Colonic mucosa (tissue), 4 donors: ENCODE measurements at regions not wholly inside any gene's neighbourhood (a gene's known extent, or its start where the extent isn't known, plus 50 kb on each side); places are given as distances from the start of the nearest gene placed in this dataset.

Source experiments
- DNase-seq: peaks from one replicate; pipeline ENCODE4 v3.0.0-alpha.2; 2020
- H3K27ac ChIP-seq: fragments of 200-600 bp; one replicate; pipeline ENCODE4 v1.8.0; 2021
- H3K27me3 ChIP-seq: fragments of 200-600 bp; one replicate; pipeline ENCODE4 v1.8.0; 2021
- H3K36me3 ChIP-seq: fragments of 200-600 bp; one replicate; pipeline ENCODE4 v1.8.0; 2021
- H3K4me1 ChIP-seq: fragments of 200-600 bp; one replicate; pipeline ENCODE4 v1.8.0; 2021; ENCODE audit warnings: mild to moderate bottlenecking
- H3K4me3 ChIP-seq: fragments of 200-600 bp; one replicate; pipeline ENCODE4 v1.8.0; 2021
- H3K9ac ChIP-seq, 2 donors: one replicate each; pipeline ENCODE4 v1.7.0; 2013; ENCODE audit warnings: control low read depth in 2 of 2, low read depth in 2 of 2, low read length in 2 of 2
- H3K9me3 ChIP-seq: fragments of 200-600 bp; one replicate; pipeline ENCODE4 v1.8.0; 2021
- intact Hi-C: fragments of 100-400 bp; cut with DNase I; formaldehyde crosslinking; loops from one replicate; pipeline ENCODE4 v1.14.1; 2022
- TF ChIP-seq, protein P1 (sequence below): fragments of 200-600 bp; IDR thresholded peaks from one replicate; pipeline ENCODE4 v1.8.0; 2022; ENCODE audit warnings: antibody characterized with exemption, mild to moderate bottlenecking
- donor health status: healthy.
- donor health status: DM: no; HTN: no; CAD: no.
- donor health status: DM: no; HTN: no; CAD: no.

DNA sequence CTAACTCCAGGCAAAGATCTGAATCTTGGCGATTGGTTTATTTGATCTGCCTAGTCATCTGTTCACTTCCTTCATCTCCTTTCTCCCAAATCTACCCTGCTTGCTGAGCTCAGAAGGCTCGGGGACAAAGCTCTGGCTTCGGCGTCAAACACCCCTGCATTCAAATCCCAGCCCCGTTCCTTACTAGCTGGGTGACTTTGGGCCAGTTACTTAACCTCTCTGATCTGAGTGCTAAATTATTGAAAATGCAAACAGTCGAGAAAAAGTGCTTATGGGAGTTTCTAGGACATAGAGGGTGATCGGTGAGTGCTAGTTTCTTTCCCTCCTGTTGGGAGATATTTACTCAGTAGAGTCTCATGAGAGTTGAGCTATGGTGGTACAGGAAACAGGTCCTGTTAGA, 121.2 kb upstream of the RFLNA start:
- Histone ChIP-seq H3K4me1 (no peaks in the 10 kb centered on the region), H3K27me3 (no peaks in the 10 kb centered on the region), H3K9ac (no peak overlapping the region), H3K27ac (no peak overlapping the region), H3K36me3 (no peaks in the 10 kb centered on the region), H3K9me3 (no peaks in the 10 kb centered on the region), H3K4me3 (no peak overlapping the region)
- intact Hi-C loops: loop anchor here (5.0 kb wide), 1 partner anchor 119 kb away; no protein-coding TSS in a partner anchor
- TF ChIP-seq, protein P1, sequence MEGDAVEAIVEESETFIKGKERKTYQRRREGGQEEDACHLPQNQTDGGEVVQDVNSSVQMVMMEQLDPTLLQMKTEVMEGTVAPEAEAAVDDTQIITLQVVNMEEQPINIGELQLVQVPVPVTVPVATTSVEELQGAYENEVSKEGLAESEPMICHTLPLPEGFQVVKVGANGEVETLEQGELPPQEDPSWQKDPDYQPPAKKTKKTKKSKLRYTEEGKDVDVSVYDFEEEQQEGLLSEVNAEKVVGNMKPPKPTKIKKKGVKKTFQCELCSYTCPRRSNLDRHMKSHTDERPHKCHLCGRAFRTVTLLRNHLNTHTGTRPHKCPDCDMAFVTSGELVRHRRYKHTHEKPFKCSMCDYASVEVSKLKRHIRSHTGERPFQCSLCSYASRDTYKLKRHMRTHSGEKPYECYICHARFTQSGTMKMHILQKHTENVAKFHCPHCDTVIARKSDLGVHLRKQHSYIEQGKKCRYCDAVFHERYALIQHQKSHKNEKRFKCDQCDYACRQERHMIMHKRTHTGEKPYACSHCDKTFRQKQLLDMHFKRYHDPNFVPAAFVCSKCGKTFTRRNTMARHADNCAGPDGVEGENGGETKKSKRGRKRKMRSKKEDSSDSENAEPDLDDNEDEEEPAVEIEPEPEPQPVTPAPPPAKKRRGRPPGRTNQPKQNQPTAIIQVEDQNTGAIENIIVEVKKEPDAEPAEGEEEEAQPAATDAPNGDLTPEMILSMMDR: no peak
- no peak for DNase-seq

DNA sequence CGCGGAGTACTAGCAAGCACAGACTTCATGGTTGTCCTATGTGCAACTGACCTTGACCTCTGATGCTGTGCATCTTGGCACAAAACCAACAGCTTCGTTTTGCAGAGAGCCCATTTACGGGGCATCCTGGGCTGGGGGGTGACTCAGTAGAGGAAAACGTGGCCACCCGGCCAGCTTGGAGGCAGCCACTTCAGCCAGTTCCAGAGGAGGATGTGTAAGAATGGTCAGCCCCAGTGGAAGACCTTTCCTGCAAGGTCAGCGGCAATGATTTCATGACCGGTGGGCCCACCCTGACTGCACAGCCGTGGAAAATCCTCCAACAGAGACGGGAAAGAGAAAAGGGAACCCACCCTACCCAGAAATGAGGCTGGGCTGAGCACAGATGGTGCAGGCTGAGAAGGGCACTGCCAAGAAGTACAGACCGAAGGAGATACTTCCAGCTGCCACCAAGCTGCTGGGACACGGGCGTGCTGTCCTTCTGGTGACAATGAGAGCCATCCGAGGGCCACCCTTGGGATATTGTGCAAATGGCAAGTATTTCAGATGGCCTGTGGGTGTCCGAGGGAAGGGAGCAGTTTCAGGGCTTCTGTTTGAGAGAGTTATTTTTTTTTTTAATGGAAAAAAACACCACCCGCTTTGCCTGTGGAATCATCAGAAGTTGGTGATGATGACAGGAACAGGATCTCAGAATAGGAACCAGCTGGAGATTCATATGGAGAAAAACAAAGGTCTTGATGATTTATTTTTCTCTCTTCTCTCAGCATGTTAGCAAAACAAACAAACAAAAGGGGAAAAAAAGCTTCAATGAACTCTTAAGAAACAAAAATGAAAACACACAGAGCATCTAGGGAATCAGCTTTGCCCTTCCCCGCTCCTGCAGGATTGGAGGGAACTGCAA, 120.2 kb upstream of the RFLNA start:
- H3K9ac ChIP-seq: no peak overlapping the region
- intact Hi-C loops: loop anchor here (5.0 kb wide), 1 partner anchor 118 kb away; no protein-coding TSS in a partner anchor
- no peak overlapping the region for H3K4me3 ChIP-seq

DNA sequence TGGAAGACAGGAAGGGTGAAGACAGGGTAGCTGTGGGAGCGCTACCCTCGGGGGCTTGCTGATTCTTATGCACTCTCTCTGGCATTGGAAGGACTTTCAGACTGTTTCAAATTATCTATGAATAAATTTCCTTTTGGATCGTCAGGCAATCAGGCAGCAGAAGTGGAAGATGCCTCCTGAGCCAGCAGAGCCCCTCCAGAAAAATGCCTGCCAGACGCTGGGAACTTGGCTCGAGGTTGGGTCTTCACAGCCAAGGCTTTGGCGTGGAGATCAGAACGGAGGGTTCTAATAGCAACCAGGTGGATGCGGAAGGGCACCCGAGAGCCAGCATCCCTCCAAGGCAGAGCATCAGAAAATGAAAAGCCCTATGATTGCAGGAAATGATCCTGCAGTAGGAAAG, 119.2 kb upstream of the RFLNA start:
- Histone ChIP-seq H3K4me3 (no peak overlapping the region), H3K4me1 (no peaks in the 10 kb centered on the region), H3K27ac (no peak overlapping the region), H3K27me3 (no peaks in the 10 kb centered on the region), H3K9ac (no peak overlapping the region), H3K9me3 (no peaks in the 10 kb centered on the region), H3K36me3 (no peaks in the 10 kb centered on the region)
- DNase-seq: no peak
- TF ChIP-seq, protein P1: no peak
- intact Hi-C loops: no loop called here

More for the DNA sequence above, 120.2 kb upstream of the RFLNA start:
- H3K36me3 ChIP-seq: no peaks in the 10 kb centered on the region
- no peak overlapping the region for H3K27ac ChIP-seq
- H3K9me3 ChIP-seq: no peaks in the 10 kb centered on the region
- H3K27me3 ChIP-seq: no peaks in the 10 kb centered on the region
- DNase-seq: no peak
- no peaks in the 10 kb centered on the region for H3K4me1 ChIP-seq
- TF ChIP-seq, protein P1: no peak

DNA sequence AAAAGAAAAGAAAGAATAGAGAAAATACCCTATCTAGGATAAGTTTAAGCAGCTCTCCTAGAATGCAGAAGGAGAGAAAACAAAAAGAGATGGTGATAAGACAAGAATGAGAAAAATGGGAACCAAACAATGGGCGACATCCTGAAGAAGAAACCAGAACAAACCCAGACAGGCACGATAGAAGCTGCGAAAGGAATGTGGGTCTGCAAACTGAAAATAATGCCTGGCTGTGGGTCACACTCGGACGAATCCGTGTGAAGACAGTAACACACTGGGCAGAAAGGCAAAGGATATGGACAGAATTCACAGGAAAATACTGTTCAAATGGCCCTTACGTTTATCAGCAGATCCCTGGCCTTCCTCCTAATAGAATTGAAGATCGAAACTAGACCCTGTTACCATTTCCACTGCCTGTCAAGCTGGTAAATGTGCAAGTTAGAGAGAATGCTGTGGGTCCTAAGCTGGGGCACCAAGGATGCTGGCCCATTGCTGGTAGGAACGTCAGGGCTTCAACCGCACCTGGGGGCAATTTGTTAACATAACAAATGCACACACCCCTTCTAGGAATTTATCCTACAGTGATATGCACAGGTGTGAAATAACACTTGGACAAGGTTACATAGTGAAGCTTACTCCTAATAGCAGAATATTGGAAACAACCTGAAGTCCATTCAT, 117.5 kb upstream of the RFLNA start:
- no peaks in the 10 kb centered on the region for H3K4me1 ChIP-seq
- H3K27me3 ChIP-seq: no peaks in the 10 kb centered on the region
- no peak overlapping the region for H3K27ac ChIP-seq
- no peak overlapping the region for H3K9ac ChIP-seq
- no peaks in the 10 kb centered on the region for H3K36me3 ChIP-seq
- intact Hi-C loops: no loop called here
- no peak for DNase-seq
- H3K4me3 ChIP-seq: no peak overlapping the region
- TF ChIP-seq, protein P1: no peak
- H3K9me3 ChIP-seq: no peaks in the 10 kb centered on the region

DNA sequence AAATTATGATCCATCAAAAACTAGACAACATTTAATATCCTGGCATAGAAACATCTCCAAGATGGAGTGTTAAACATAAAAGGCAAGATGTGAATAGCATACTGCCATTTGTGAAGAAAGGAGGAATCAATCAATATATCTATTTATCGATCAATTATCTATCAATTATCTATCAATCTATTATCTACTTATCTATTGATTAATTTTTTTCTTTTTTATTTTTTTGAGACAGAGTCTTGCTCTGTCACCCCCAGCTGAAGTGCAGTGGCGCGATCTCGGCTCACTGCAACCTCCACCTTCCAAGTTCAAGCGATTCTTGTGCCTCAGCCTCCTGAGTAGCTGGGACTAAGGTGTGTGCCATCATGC, 117.0 kb upstream of the RFLNA start:
- Histone ChIP-seq H3K36me3 (no peaks in the 10 kb centered on the region), H3K4me3 (no peak overlapping the region), H3K4me1 (no peaks in the 10 kb centered on the region), H3K9me3 (no peaks in the 10 kb centered on the region), H3K27ac (no peak overlapping the region), H3K9ac (no peak overlapping the region), H3K27me3 (no peaks in the 10 kb centered on the region)
- intact Hi-C loops: no loop called here
- TF ChIP-seq, protein P1: no peak
- no peak for DNase-seq
